HEK293T (cell line): ENCODE measurements at regions not wholly inside any gene's neighbourhood (a gene's known extent, or its start where the extent isn't known, plus 50 kb on each side); places are given as distances from the start of the nearest gene placed in this dataset.

ENCODE experiments used
- ARNT ChIP-seq: fragments of 450-650 bp; IDR thresholded peaks from 2 replicates; pipeline ENCODE4 v1.6.1; 2017; ENCODE audit warnings: mild to moderate bottlenecking
- CTBP1 ChIP-seq: fragments of 450-650 bp; IDR thresholded peaks from 2 replicates; pipeline ENCODE4 v1.6.1; 2016; ENCODE audit warnings: borderline replicate concordance
- L3MBTL2 ChIP-seq: fragments of 450-650 bp; conservative IDR thresholded peaks from 2 replicates; pipeline ENCODE4 v1.6.1; 2016; ENCODE audit warnings: mild to moderate bottlenecking
- LEF1 ChIP-seq: fragments of 450-650 bp; IDR thresholded peaks from 2 replicates; pipeline ENCODE4 v1.6.1; 2017; ENCODE audit warnings: mild to moderate bottlenecking, borderline replicate concordance
- SP1 ChIP-seq: fragments of 450-650 bp; IDR thresholded peaks from 2 replicates; pipeline ENCODE4 v1.6.1; 2017

DNA sequence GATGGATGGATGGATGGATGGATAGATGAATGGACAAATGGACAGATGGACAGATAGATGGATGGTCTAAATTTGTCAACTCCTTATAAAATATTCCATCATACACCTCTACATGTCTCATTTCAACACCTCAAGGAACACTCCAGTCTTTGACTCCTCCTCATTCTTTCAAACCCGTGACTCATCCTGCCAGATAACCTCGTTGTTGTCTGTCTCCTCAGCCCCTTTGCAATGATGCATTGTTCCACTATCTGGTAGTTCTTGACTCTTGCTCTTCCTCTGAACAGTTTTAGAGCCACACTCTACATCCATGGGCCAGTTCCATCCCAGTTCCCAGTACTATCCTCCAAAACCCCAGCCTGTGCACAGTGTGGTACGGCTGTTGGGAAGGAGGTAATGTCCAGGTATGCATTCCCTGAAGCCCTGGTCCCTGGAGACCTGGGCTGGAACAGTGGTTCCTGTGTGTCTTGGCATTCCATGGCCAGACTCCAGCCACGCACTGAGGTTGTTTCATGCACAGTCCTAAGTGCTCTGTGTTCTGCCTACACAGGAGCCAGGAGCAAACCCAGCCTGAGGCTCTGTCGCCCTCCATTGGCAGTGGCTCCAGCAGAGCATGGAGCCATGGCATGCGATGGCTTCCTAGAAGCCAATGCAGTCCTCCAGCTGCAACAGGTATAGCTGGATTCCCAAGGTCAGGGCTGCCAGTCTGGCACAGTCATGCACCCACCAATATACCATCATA is 105.7 kb downstream of the C17orf67 start:
- no peak for TF ChIP-seq SP1
- TF ChIP-seq LEF1, result no peak
- no peak for TF ChIP-seq CTBP1
- TF ChIP-seq L3MBTL2, result no peak
- TF ChIP-seq ARNT, result no peak
